MM.1S (cell line): ENCODE measurements at regions not wholly inside any gene's neighbourhood (a gene's known extent, or its start where the extent isn't known, plus 50 kb on each side); places are given as distances from the start of the nearest gene placed in this dataset.
A peak's percentile ranks its signal among the peaks of the same experiment; 100 is the strongest.

Experiments used
- DNase-seq: peaks from one replicate; pipeline ENCODE4 v3.0.0-alpha.2; 2015
- H2AFZ ChIP-seq: fragments of 300-600 bp; sonication (generic); 2 replicates; pipeline ENCODE4 v1.6.0; 2016; ENCODE audit warnings: antibody characterized with exemption, low read length
- H3F3A ChIP-seq: fragments of 300-600 bp; sonication (generic); 2 replicates; pipeline ENCODE4 v1.6.1; 2016; ENCODE audit warnings: mild to moderate bottlenecking, antibody characterized with exemption, low read length, moderate library complexity, mixed read lengths; ENCODE audit not compliant: insufficient read depth
- H3K27ac ChIP-seq: fragments of 300-600 bp; sonication (generic); 2 replicates; pipeline ENCODE4 v1.5.1; 2016; ENCODE audit warnings: mild to moderate bottlenecking, low read length
- H3K27me3 ChIP-seq: fragments of 300-600 bp; sonication (generic); replicated peaks from 2 replicates; pipeline ENCODE4 v1.6.0; 2016; ENCODE audit warnings: low read length; ENCODE audit not compliant: insufficient read depth
- H3K36me3 ChIP-seq: fragments of 300-600 bp; sonication (generic); replicated peaks from 2 replicates; pipeline ENCODE4 v1.6.1; 2016; ENCODE audit warnings: mild to moderate bottlenecking, low read length, mixed read lengths; ENCODE audit not compliant: insufficient read depth
- H3K4me1 ChIP-seq: fragments of 300-600 bp; sonication (generic); 2 replicates; pipeline ENCODE4 v1.6.1; 2016; ENCODE audit warnings: low read length, mixed read lengths
- H3K4me2 ChIP-seq: fragments of 300-600 bp; sonication (generic); 2 replicates; pipeline ENCODE4 v1.6.0; 2016; ENCODE audit warnings: low read depth, low read length
- H3K4me3 ChIP-seq: fragments of 300-600 bp; sonication (generic); 2 replicates; pipeline ENCODE4 v1.5.1; 2016; ENCODE audit warnings: low read length, mixed read lengths
- H3K79me2 ChIP-seq: fragments of 300-600 bp; sonication (generic); 2 replicates; pipeline ENCODE4 v1.6.1; 2016; ENCODE audit warnings: mixed run types, low read length, mixed read lengths
- H3K9ac ChIP-seq: fragments of 300-600 bp; sonication (generic); 2 replicates; pipeline ENCODE4 v1.6.1; 2016; ENCODE audit warnings: low read length, mixed read lengths
- H3K9me2 ChIP-seq: fragments of 300-600 bp; sonication (generic); replicated peaks from 2 replicates; pipeline ENCODE4 v1.6.1; 2016; ENCODE audit warnings: mild to moderate bottlenecking, low read length, mixed read lengths; ENCODE audit not compliant: insufficient read depth
- H3K9me3 ChIP-seq: fragments of 300-600 bp; sonication (generic); replicated peaks from 2 replicates; pipeline ENCODE4 v1.6.1; 2016; ENCODE audit warnings: mild to moderate bottlenecking, low read length, mixed read lengths; ENCODE audit not compliant: insufficient read depth
- H4K20me1 ChIP-seq: fragments of 300-600 bp; sonication (generic); 2 replicates; pipeline ENCODE4 v1.6.1; 2016; ENCODE audit warnings: mild to moderate bottlenecking, low read length, moderate library complexity, mixed read lengths; ENCODE audit not compliant: insufficient read depth
- CTCF ChIP-seq: fragments of 300-600 bp; sonication (generic); IDR thresholded peaks from 2 replicates; pipeline ENCODE4 v1.5.1; 2016; ENCODE audit warnings: antibody characterized with exemption, low read length, mixed read lengths
- EZH2 ChIP-seq: fragments of 300-600 bp; sonication (generic); optimal IDR thresholded peaks from 2 replicates; pipeline ENCODE3; 2017; ENCODE audit warnings: low read depth, mild to moderate bottlenecking, antibody characterized with exemption, low read length, mixed read lengths
- EZH2phosphoT487 ChIP-seq: fragments of 300-600 bp; sonication (generic); IDR thresholded peaks from 2 replicates; pipeline ENCODE4 v1.6.1; 2018; ENCODE audit warnings: antibody characterized with exemption, low read length

- TF ChIP-seq CTCF, result no peak
- no peak for TF ChIP-seq EZH2phosphoT487
- no peak for TF ChIP-seq EZH2
- Histone ChIP-seq H3K4me3 (no peak overlapping the region), H3K9me2 (no peaks in the 10 kb centered on the region), H3K27me3 (no peaks in the 10 kb centered on the region), H3F3A (peaks cover 12% of the 10 kb centered on the region), H4K20me1 (no peaks in the 10 kb centered on the region), H3K79me2 (no peaks in the 10 kb centered on the region), H2AFZ (no peak overlapping the region), H3K4me1 (peaks cover 14% of the 10 kb centered on the region), H3K36me3 (no peaks in the 10 kb centered on the region), H3K4me2 (no peak overlapping the region), H3K9ac (no peak overlapping the region), H3K9me3 (no peaks in the 10 kb centered on the region), H3K27ac (no peak overlapping the region)
- no peak for DNase-seq
Measured at GRCh38 chr2:206855585-206856433, 83.5 kb upstream of the CPO start.

GRCh38 chr2:206856513-206856912, 82.8 kb upstream of the CPO start:
- Histone ChIP-seq H4K20me1 (no peaks in the 10 kb centered on the region), H3K9me3 (no peaks in the 10 kb centered on the region), H3K79me2 (no peaks in the 10 kb centered on the region), H3F3A (peaks cover 12% of the 10 kb centered on the region), H3K4me1 (peaks cover 14% of the 10 kb centered on the region), H3K4me2 (no peak overlapping the region), H2AFZ (no peak overlapping the region), H3K9me2 (no peaks in the 10 kb centered on the region), H3K9ac (no peak overlapping the region), H3K4me3 (no peak overlapping the region), H3K27ac (no peak overlapping the region), H3K36me3 (no peaks in the 10 kb centered on the region), H3K27me3 (no peaks in the 10 kb centered on the region)
- DNase-seq, result no peak
- TF ChIP-seq EZH2phosphoT487 (no peak), EZH2 (no peak), CTCF (no peak)

- no peak overlapping the region; the same call in 1 of the 2 replicates for H3K4me3 ChIP-seq
- peak overlapping the region; percentile 46; the same call in 1 of the 2 replicates for H3K27ac ChIP-seq
- no peaks in the 10 kb centered on the region for H3K36me3 ChIP-seq
- H3K9me2 ChIP-seq, result no peaks in the 10 kb centered on the region
- peaks cover 14% of the 10 kb centered on the region for H3K4me1 ChIP-seq
- no peak overlapping the region for H2AFZ ChIP-seq
- H3K4me2 ChIP-seq, result peak overlapping the region; percentile 48
- no peaks in the 10 kb centered on the region for H3K27me3 ChIP-seq
- H3K9me3 ChIP-seq, result no peaks in the 10 kb centered on the region
- H3F3A ChIP-seq, result peaks cover 12% of the 10 kb centered on the region
- H4K20me1 ChIP-seq, result no peaks in the 10 kb centered on the region
- no peak for DNase-seq
- H3K9ac ChIP-seq, result no peak overlapping the region
- H3K79me2 ChIP-seq, result no peaks in the 10 kb centered on the region
- no peak for TF ChIP-seq CTCF
Measured at GRCh38 chr2:206858687-206859329, 80.5 kb upstream of the CPO start.
